ENCODE measurements at regions not wholly inside any gene's neighbourhood (a gene's known extent, or its start where the extent isn't known, plus 50 kb on each side); places are given as distances from the start of the nearest gene placed in this dataset.

GRCh38 chr7:17130281-17131059, 168.0 kb upstream of the AHR start:
- H3K9me2 ChIP-seq (ENCODE audit: low read depth, low read length), result no peaks in the 10 kb centered on the region; the same call in 1 of the 2 replicates
- no peaks in the 10 kb centered on the region for H3K9me3 ChIP-seq (ENCODE audit: low read length)
- H3K4me2 ChIP-seq (ENCODE audit: low read length), result no peak overlapping the region
- H3K4me1 ChIP-seq (ENCODE audit: insufficient read depth, low read length, severe bottlenecking), result no peaks in the 10 kb centered on the region
- no peaks in the 10 kb centered on the region for H3K27me3 ChIP-seq (ENCODE audit: insufficient read depth, low read length)
- no peak overlapping the region for H3K9ac ChIP-seq (ENCODE audit: low read length)
- no peaks in the 10 kb centered on the region for H4K20me1 ChIP-seq (ENCODE audit: insufficient read depth, low read length)
- no peaks in the 10 kb centered on the region for H3K36me3 ChIP-seq (ENCODE audit: insufficient read depth, low read length)
- TF ChIP-seq EZH2 (IDR thresholded peaks at IDR 0.05; ENCODE audit: borderline replicate concordance, low read length), result no peak
- TF ChIP-seq, protein P1, sequence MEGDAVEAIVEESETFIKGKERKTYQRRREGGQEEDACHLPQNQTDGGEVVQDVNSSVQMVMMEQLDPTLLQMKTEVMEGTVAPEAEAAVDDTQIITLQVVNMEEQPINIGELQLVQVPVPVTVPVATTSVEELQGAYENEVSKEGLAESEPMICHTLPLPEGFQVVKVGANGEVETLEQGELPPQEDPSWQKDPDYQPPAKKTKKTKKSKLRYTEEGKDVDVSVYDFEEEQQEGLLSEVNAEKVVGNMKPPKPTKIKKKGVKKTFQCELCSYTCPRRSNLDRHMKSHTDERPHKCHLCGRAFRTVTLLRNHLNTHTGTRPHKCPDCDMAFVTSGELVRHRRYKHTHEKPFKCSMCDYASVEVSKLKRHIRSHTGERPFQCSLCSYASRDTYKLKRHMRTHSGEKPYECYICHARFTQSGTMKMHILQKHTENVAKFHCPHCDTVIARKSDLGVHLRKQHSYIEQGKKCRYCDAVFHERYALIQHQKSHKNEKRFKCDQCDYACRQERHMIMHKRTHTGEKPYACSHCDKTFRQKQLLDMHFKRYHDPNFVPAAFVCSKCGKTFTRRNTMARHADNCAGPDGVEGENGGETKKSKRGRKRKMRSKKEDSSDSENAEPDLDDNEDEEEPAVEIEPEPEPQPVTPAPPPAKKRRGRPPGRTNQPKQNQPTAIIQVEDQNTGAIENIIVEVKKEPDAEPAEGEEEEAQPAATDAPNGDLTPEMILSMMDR (IDR thresholded peaks at IDR 0.05; ENCODE audit: low read length), result no peak
- H3F3A ChIP-seq (ENCODE audit: insufficient read depth, low read length), result no peaks in the 10 kb centered on the region
- no peak overlapping the region for H3K4me3 ChIP-seq (ENCODE audit: low read depth, low read length, poor library complexity, severe bottlenecking)
- H3K79me2 ChIP-seq (ENCODE audit: insufficient read depth, low read length), result no peaks in the 10 kb centered on the region
- no peak overlapping the region for H2AFZ ChIP-seq (ENCODE audit: low read length)
- H3K27ac ChIP-seq (ENCODE audit: low read depth, low read length, poor library complexity, severe bottlenecking), result no peak overlapping the region

DNA sequence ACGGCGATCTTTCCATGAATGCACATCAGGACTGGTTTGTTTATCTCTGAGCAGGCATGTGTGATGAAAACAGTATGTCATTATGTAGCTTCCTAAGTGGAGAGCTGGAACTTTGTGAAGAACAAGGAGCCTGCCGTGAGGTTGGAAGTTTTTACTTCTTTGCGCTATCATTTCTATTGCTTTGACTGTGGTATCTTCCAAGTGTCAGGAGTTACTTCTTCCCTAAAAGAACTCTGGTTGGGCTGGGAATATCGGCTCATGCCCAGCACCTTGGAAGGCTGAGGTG, 167.4 kb upstream of the AHR start:
- no peaks in the 10 kb centered on the region for H3K4me1 ChIP-seq (ENCODE audit: insufficient read depth, low read length, severe bottlenecking)

DNA sequence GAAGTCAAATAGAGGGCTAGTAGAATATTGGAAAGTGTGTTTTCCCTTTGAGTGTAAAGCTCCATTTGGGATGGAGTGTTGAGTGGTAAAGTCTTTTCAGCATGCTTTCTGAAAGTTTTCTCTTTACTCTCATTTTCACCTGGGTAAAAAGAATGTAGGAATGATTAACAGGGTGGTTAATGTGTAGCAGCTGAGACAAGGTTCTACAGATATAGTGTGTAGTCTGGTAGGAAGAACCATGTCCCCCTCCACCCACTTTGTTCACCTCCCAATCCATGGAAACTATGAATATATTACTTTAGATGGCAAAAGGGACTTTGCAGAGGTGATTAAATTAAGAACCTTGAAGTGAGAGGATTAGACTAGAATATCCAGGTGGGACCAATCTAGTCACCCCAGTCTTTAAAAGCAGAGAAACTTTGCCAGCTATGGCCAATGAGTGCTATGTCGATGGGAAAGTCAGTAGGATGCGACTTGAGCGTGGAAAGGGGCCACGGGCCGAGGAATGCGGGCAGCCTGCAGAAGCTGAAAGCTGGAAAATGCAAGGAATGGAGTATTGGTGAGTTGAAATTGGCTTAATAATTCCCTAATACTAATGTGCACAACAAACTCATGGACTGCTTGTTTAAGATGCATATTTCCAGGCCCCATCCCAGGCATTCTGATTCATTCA, 166.3 kb upstream of the AHR start:
- Histone ChIP-seq H3K9ac (ENCODE audit: low read length) (no peak overlapping the region), H3F3A (ENCODE audit: insufficient read depth, low read length) (no peaks in the 10 kb centered on the region), H3K36me3 (ENCODE audit: insufficient read depth, low read length) (no peaks in the 10 kb centered on the region), H3K27me3 (ENCODE audit: insufficient read depth, low read length) (no peaks in the 10 kb centered on the region), H3K4me2 (ENCODE audit: low read length) (no peak overlapping the region), H3K4me3 (ENCODE audit: low read depth, low read length, poor library complexity, severe bottlenecking) (no peak overlapping the region), H3K4me1 (ENCODE audit: insufficient read depth, low read length, severe bottlenecking) (no peaks in the 10 kb centered on the region), H3K27ac (ENCODE audit: low read depth, low read length, poor library complexity, severe bottlenecking) (no peak overlapping the region), H3K79me2 (ENCODE audit: insufficient read depth, low read length) (no peaks in the 10 kb centered on the region), H3K9me2 (ENCODE audit: low read depth, low read length) (no peaks in the 10 kb centered on the region; the same call in 1 of the 2 replicates), H4K20me1 (ENCODE audit: insufficient read depth, low read length) (no peaks in the 10 kb centered on the region), H3K9me3 (ENCODE audit: low read length) (no peaks in the 10 kb centered on the region), H2AFZ (ENCODE audit: low read length) (no peak overlapping the region)
- no peak for TF ChIP-seq EZH2 (IDR thresholded peaks at IDR 0.05; ENCODE audit: borderline replicate concordance, low read length)
- TF ChIP-seq, protein P1 (IDR thresholded peaks at IDR 0.05; ENCODE audit: low read length), result no peak

More for the DNA sequence above, 167.4 kb upstream of the AHR start:
- Histone ChIP-seq H3K27ac (ENCODE audit: low read depth, low read length, poor library complexity, severe bottlenecking) (no peak overlapping the region), H3K9ac (ENCODE audit: low read length) (no peak overlapping the region), H2AFZ (ENCODE audit: low read length) (no peak overlapping the region), H3K36me3 (ENCODE audit: insufficient read depth, low read length) (no peaks in the 10 kb centered on the region), H3K9me3 (ENCODE audit: low read length) (no peaks in the 10 kb centered on the region), H4K20me1 (ENCODE audit: insufficient read depth, low read length) (no peaks in the 10 kb centered on the region), H3K79me2 (ENCODE audit: insufficient read depth, low read length) (no peaks in the 10 kb centered on the region), H3K4me2 (ENCODE audit: low read length) (no peak overlapping the region), H3K27me3 (ENCODE audit: insufficient read depth, low read length) (no peaks in the 10 kb centered on the region), H3F3A (ENCODE audit: insufficient read depth, low read length) (no peaks in the 10 kb centered on the region), H3K4me3 (ENCODE audit: low read depth, low read length, poor library complexity, severe bottlenecking) (no peak overlapping the region), H3K9me2 (ENCODE audit: low read depth, low read length) (no peaks in the 10 kb centered on the region; the same call in 1 of the 2 replicates)
- TF ChIP-seq, protein P1 (IDR thresholded peaks at IDR 0.05; ENCODE audit: low read length), result no peak
